ENCODE measurements at regions not wholly inside any gene's neighbourhood (a gene's known extent, or its start where the extent isn't known, plus 50 kb on each side); places are given as distances from the start of the nearest gene placed in this dataset.

GRCh38 chr10:112053895-112054294, 129.7 kb downstream of the GPAM start:
- no peak for TF ChIP-seq EP300 (IDR thresholded peaks at IDR 0.05)
- no peak for TF ChIP-seq CTCF (IDR thresholded peaks at IDR 0.05)
- TF ChIP-seq POLR2A (IDR thresholded peaks at IDR 0.05): no peak

Data from sigmoid colon (tissue), 4 donors.